ENCODE measurements at regions not wholly inside any gene's neighbourhood (a gene's known extent, or its start where the extent isn't known, plus 50 kb on each side); places are given as distances from the start of the nearest gene placed in this dataset.
"Not testable (repeated sequence)": the region's sequence is repeated elsewhere in the genome, so short reads cannot be mapped to it uniquely, and the experiment has no call there.

DNA sequence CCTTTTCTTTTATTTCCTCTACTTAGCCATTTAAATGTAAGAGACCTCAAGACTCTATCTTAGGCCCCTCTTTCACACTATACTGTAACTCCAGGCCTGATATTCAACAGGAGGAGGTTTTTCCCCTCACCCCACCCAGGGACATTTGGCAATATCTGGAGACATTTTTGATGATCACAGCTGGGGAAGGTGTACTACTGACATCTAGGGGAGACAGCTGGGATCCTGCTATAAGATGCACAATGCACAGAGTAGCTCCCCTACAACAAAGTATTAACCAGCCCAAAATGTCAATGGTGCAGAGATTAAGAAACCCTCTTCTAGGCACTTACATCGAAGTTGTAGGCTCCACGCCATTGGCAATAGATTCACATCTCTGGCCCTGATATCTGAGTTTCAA lies 517.5 kb upstream of the UBE2E2 start:
- no peak for DNase-seq (ENCODE audit: low read depth)

GRCh38 chr3:22691407-22691806 lies 511.7 kb upstream of the UBE2E2 start:
- no peak for DNase-seq (ENCODE audit: low read depth)

GRCh38 chr3:22691856-22692628 lies 511.1 kb upstream of the UBE2E2 start:
- DNase-seq (ENCODE audit: low read depth), result no peak

GRCh38 chr3:22700876-22701275 lies 502.3 kb upstream of the UBE2E2 start:
- no peak for DNase-seq (ENCODE audit: low read depth)

- no peak for DNase-seq (ENCODE audit: low read depth)
Measured at GRCh38 chr3:22704166-22704565, 499.0 kb upstream of the UBE2E2 start.

- DNase-seq (ENCODE audit: low read depth), result no peak
Measured at GRCh38 chr3:22704571-22705354, 498.4 kb upstream of the UBE2E2 start.

DNA sequence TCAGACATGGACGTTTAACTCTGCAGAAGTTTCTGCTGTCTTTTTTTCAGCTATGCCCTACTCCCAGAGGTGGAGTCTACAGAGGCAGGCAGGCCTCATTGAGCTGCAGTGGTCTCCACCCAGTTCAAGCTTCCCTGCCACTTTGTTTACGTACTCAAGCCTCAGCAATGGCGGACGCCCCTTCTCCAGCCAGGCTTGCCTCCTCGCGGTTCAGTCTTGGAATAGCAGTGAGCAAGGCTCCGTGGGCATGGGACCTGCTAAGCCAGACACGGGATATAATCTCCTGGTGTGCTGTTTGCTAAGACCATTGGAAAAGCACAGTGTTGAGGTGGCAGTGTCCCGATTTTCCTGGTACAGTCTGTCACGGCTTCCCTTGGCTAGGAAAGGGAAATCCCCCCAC lies 496.2 kb upstream of the UBE2E2 start:
- not testable (repeated sequence) for DNase-seq (ENCODE audit: low read depth)

- DNase-seq (ENCODE audit: low read depth), result no peak
Measured at GRCh38 chr3:22713936-22714335, 489.2 kb upstream of the UBE2E2 start.

DNA sequence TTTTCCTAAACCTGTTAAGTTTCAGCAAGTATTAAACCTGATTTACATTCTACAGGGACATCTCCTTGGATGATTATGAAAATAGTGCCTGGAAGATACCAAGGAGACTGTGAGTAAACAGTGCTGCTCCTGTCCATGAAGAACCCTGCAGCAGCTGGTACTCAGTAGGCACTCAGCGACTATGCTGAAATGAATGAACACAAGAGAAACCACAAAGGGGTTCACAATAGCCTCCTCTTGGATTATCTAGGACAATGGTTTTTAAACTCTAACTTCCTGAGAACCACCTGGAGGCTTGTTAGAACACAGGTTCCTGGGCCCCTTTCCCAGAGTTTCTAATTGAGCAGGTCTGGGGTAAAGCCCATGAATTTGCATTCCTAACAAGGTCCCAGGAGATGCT lies 488.4 kb upstream of the UBE2E2 start:
- no peak for DNase-seq (ENCODE audit: low read depth)

GRCh38 chr3:22720596-22720995 lies 482.5 kb upstream of the UBE2E2 start:
- no peak for DNase-seq (ENCODE audit: low read depth)

DNA sequence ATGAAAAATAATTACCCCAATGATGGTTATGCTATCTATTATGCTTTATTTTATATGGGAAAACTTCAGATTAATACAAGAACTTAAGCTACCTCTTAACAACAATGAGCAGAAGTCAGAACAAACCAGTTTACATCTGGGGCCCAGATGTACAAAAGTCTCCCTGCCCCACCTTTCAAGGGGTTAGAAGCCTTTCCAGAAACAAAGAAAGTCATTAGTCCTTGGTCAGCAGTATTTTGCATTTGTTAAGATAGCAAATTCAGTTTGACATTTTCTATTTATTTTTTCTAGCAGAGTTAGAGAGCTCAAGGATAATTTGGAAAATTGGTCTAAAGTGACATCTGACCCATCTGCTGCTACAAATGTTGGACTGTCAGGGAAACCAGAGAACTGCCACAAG lies 478.7 kb upstream of the UBE2E2 start:
- DNase-seq (ENCODE audit: low read depth), result no peak

DNA sequence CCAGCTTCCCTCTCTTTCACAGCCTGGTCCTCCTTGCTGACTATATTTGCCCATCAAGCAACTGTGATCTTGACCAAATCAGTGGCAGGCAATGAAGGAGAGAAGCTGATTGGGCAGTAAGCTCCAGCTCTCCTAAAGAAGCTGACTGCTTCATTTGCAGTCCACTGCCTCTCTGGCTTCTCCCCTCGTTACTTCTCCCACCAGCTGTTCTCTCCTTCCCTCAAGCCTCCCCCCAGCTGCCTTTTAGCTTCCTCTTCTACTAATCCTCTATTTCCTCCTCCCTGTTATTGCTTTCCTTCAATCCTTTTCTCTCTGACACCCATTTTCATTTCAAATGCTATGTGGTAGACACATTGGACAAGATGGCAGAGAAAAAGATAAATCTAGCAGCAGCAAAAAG lies 474.7 kb upstream of the UBE2E2 start:
- DNase-seq (ENCODE audit: low read depth), result no peak

GRCh38 chr3:22729212-22729611 lies 473.9 kb upstream of the UBE2E2 start:
- no peak for DNase-seq (ENCODE audit: low read depth)

DNA sequence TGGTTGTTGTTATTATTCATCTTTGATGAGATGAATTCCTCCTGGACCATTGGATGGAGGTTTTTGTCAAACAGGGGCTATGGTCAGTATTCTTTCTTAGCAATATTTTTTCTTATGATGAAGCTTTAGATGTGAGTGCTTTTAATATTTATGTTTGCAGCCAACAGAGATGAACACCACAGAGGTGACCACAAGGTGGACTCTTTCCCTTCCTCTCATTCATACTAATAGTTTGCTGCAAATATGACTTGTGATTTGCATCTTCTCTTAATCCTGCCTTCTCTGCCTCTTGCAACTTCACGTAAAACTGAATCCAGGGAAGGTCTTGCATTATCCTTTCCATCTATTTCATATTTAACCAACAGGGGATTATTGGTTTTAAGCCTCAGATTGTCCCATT lies 473.1 kb upstream of the UBE2E2 start:
- DNase-seq (ENCODE audit: low read depth), result no peak

- DNase-seq (ENCODE audit: low read depth), result no peak
Measured at GRCh38 chr3:22730701-22731100, 472.4 kb upstream of the UBE2E2 start.

GRCh38 chr3:22731901-22732300 lies 471.2 kb upstream of the UBE2E2 start:
- DNase-seq (ENCODE audit: low read depth), result no peak

DNA sequence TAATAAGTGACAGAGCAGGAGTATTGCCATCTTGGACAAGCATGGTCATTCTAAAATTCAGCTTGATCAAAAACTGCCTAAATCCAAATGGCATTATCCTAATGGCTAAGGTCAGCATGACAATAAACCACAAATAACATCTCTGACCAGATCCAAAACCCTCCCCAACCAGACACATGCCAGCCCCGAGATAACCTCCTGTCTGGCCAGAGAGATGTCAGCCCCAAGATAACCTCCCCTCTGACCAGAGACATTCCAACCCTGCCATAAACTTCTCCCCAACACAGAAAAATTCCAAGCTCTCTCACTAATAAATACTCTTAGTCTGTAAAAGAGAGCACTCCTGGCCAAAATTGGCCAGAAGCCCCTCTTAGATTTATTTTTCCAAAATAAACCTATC lies 470.5 kb upstream of the UBE2E2 start:
- no peak for DNase-seq (ENCODE audit: low read depth)

DNA sequence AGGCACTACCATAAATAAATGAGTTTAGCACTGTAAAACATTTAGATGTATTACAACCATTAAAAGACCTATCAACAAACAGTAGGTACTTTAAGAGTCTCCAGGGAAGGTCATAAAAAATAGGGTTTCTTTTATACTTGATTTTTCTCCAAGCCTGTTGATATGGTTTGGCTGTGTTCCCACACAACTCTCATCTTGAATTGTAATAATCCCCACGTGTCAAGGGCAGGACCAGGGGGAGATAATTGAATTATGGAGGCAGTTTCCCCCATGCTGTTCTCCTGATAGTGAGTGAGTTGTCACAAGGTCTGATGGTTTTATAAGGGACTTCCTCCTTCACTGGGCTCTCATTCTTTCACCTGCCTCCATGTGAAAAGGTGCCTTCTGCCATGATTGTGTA lies 468.9 kb upstream of the UBE2E2 start:
- no peak for DNase-seq (ENCODE audit: low read depth)

- DNase-seq (ENCODE audit: low read depth), result no peak
Measured at GRCh38 chr3:22734756-22735155, 468.4 kb upstream of the UBE2E2 start.

DNA sequence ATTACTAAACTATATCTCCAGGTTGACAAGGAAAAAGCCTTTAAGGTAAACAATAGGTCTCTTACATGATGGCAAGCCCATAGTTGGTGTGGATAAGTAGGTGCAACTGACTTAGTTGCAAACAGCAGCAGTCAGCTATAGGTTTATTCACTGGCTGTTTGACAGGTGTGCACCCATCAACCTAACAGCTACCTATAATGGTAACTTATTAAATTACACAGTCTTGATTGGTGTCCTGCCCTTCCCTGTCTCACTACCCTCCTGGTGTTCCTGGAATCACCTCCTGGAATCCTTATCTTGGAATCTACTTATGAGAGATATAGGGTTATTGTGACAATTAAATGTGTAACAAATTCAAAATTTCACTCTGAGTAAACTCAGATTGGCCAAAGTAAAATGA lies 467.8 kb upstream of the UBE2E2 start:
- DNase-seq (ENCODE audit: low read depth), result no peak

DNA sequence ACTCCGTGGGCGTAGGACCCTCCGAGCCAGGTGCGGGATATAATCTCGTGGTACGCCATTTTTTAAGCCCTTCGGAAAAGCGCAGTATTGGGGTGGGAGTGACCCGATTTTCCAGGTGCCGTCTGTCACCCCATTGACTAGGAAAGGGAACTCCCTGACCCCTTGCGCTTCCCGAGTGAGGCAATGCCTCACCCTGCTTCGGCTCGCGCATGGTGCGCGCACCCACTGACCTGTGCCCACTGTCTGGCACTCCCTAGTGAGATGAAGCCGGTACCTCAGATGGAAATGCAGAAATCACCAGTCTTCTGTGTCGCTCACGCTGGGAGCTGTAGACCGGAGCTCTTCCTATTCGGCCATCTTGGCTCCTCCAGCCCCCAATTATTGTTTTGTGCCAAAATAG lies 459.7 kb upstream of the UBE2E2 start:
- not testable (repeated sequence) for DNase-seq (ENCODE audit: low read depth)

- no peak for DNase-seq (ENCODE audit: low read depth)
Measured at GRCh38 chr3:22745321-22745720, 457.8 kb upstream of the UBE2E2 start.

DNA sequence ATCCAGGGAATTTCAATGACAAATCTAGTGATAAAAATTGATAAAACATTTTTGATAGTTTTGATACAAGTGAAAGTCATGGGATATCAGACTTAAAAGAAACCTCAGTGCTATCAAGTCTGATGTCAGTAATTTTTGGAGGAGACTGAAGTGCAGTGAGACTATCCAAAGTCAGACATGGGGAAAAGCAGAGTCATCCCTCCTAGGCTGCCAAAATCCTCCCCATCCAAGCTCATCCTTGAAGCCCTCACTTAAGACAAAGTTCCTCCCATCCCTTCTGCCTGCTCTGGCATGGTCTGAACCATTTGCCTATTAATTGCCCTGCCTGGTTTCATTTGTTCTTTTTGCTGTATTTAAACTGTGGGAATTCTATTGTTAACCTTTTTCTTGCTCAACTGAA lies 456.9 kb upstream of the UBE2E2 start:
- no peak for DNase-seq (ENCODE audit: low read depth)

All from T follicular helper cell (primary cell).